GM04503 (cell line): ENCODE measurements at regions not wholly inside any gene's neighbourhood (a gene's known extent, or its start where the extent isn't known, plus 50 kb on each side); places are given as distances from the start of the nearest gene placed in this dataset.
"Not testable (repeated sequence)": the region's sequence is repeated elsewhere in the genome, so short reads cannot be mapped to it uniquely, and the experiment has no call there.

Source experiments
- DNase-seq: peaks from one replicate; pipeline ENCODE4 v3.0.0-alpha.2; 2012; ENCODE audit warnings: low read depth

DNA sequence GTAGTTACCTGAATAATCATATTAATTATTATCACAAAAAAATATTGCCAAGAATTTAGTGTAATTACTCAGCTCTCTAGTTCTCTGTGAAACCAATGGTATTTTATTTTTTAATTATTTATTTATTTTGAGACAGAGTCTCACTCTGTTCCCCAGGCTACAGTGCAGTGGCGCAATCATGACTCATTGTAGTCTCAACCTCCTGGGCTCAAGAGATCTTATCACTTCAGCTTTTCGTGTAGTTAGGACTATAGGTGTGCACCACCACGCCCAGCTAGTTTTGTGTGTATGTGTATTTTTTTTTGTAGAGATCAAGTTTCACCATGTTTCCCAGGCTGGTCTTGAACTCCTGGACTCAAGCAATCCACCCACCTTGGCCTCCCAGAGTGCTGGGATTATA, 440.4 kb upstream of the CDH20 start:
- no peak for DNase-seq

GRCh38 chr18:60893355-60894097, 439.7 kb upstream of the CDH20 start:
- no peak for DNase-seq

DNA sequence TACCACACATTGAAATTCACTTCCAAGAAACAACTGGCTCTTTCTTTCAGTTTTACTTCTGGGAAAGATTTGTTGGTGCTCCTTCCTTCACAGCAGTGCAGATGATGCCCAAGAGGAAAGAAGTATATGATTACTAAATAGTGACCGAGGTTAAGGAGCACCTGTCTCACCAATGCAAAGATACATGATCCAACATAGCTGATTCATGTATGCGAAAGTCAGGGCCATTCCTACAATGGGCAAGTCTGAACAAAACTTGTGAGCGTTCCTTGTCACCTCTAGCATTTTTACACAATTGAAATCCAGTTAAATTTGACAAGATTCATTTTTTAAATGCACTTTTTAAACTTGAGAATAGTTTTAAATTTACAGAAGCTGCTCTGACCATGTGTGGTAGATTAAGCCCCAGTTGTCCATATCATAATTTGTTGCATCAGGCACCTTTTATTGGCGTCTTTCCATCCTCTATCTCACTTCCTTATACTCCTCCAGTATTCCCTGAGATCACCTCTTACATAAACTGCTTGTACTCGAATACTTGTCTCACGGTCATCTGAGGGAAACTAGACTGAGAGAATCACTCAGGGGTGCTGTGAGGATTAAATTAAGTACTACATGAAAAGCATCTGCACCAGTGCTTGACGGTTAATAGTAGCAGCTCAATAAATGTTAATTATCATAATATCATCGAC, 438.8 kb upstream of the CDH20 start:
- DNase-seq = no peak

DNA sequence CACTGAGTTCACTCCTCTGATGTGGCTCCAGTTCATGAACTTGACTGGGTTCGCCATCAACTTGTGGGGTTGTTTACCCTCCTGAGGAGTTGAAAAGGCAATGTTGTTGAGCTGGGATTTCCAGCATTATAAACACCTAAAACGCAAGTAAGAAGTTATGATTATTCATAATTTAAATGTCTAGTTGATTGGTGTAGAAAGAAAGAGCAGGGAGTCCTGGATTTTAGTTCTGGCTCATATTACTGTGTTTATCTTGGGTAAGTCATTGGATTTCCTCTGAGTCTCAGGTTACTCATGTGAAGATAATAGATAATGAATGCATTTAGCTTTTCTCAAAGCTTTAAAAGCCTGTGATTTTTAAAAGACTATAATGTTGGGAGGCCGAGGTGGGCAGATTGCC, 438.0 kb upstream of the CDH20 start:
- DNase-seq = no peak

- DNase-seq = no peak
These were observed 435.1 kb upstream of the CDH20 start for GRCh38 chr18:60898111-60898510.

GRCh38 chr18:60905699-60906098, 427.5 kb upstream of the CDH20 start:
- DNase-seq = no peak

DNA sequence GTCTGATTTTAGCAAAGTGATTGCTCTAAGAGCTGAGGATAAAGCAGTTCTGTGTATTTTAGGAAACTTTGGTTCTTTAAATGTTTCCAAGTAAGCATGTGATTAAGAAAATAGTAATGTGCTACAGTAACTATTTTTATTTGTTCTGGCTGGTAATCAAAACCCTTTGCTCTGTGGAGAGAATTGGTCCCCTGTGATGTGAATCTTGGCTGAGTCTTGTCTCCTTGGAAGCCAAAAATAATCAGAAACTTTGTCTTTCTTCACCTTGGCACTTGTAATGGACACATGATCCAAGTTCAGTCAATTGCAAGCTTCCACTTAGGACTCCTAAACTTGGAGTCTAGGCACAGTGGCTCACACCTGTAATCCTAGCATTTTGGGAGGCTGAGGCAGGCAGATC, 422.7 kb upstream of the CDH20 start:
- DNase-seq = no peak

- no peak for DNase-seq
These were observed 421.7 kb upstream of the CDH20 start for GRCh38 chr18:60911504-60911903.

DNA sequence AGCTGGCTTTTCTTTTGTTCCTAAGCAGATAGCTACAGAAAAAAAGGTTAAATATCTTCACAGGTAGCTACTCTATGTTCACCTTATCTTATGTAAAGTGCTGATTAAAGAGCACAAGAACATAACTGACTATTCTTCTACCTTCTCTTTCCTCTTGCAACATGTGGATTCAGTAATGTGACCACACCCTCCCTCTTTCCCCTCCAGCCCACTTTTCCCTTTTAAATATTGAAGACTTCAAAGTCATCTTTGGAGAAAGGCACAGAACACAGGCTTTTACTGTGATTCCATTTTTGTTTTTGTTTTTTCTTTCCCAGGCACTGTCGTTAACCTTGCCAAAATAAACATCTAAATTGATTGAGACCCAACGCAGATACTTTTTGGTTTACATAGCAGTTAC, 418.1 kb upstream of the CDH20 start:
- no peak for DNase-seq

DNA sequence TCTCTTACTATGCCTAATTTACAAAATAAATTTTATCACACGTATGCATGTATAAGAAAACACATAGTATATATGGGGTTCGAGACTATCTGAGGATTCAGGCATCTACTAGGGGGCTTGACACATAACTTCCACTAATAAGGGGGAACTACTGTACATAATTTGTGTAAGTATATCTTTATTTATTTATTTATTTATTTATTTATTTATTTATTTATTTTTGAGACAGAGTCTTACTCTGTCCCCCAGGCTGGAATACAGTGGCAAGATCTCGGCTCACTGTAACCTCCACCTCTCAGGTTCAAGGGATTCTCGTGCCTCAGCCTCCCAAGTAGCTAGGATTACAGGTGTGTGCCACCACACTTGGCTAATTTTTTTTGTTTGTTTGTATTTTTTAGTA, 414.4 kb upstream of the CDH20 start:
- not testable (repeated sequence) for DNase-seq

DNA sequence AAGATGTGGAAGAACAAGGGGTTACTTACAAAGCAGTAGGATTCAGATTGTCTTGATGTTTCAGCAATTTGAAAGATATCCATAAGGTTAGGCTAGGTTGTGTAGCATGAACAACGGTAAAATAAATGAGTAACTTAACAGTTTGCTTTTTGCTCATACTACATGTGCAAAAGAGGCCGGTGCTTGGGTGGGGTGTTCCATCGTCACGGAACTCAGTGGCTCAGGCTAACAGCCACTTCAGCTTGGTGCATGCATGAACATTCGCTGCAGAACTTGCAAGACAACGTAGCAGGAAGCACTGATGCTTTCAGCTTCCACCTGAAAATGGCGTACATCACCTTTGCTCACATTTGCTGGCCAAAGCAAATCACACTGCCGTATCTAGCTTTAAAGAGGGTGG, 407.3 kb upstream of the CDH20 start:
- no peak for DNase-seq

- DNase-seq = no peak
These were observed 403.3 kb upstream of the CDH20 start for GRCh38 chr18:60929966-60930365.

DNA sequence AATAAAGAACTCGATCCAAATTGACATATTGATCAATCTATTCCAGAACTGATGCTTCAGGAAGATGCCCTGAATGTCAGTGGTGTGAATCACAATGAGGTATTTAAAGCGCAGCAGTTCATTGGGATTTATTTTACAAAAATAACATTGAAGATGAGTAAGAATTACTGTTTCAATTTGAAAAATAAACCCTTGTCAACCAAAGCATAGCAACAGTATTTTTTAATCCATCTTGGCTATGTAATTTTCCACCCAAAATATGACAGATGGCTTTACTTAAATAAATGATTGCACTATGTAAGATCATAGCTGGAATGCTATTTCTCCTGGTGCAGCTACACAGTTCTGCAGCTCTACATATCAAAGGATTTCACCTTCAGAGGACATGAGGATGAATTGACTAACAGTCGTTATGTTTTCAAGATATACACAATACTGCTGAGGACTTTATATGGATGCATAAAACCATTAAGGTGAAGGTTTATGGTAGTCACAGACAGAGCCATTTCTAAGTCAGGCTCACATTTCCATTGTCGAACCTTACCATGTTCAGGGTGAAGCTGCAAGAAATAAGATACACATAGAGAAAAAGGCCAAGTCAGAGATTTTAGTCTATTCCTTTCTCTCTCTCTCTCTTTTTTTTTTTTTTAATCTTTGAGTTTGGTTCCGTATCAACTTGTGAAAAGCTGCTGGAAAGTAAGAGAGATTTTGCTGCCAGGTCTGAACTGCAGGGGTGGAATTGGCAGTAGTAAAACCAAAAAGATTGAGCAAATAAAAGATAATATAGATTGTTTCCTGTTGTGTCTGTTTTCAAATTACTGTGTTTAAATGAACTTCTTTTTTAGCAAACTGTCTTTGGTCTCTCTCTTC, 398.0 kb upstream of the CDH20 start:
- DNase-seq = no peak

- DNase-seq = no peak
These were observed 397.1 kb upstream of the CDH20 start for GRCh38 chr18:60936101-60936500.

GRCh38 chr18:60943297-60943696, 389.9 kb upstream of the CDH20 start:
- no peak for DNase-seq

DNA sequence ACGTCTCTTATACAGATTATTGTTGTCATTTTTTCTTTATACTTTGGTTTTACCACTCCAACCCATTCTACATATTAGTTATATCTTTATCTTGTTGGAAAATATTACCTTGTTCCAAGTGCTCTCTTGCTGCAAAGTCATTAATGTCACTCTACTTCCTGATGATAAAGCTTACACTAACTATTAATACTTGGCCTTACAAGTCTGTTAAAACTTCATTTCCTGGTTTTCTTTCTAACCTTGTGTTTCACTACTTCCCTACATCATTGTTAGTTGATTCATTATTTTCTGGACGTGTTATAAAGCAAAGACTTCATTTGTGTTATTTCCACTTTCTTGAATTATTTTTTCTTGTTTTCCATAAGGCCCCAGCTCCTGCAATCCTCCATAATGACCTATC, 382.6 kb upstream of the CDH20 start:
- DNase-seq = no peak

GRCh38 chr18:60951091-60951490, 382.1 kb upstream of the CDH20 start:
- no peak for DNase-seq

DNA sequence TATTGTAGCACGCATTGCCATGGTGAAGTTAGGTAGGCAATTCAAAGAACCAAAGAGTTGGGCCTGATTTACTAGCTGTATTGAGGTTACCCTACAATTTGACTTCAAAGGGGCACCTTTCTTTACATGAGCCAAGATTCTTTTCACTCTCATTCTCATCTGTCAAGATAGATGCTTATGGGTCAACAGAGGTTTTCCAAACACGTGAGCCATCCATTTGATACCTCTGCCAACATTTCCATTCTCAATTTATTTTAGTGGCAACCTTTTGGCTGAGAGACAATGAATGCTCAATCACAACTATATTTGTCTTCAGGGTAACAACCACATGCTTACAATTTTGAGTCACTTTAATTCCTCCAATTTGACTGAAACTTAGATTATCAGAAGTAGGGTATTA, 370.6 kb upstream of the CDH20 start:
- no peak for DNase-seq

GRCh38 chr18:60965856-60966255, 367.4 kb upstream of the CDH20 start:
- no peak for DNase-seq

GRCh38 chr18:60966876-60967275, 366.4 kb upstream of the CDH20 start:
- DNase-seq = no peak

DNA sequence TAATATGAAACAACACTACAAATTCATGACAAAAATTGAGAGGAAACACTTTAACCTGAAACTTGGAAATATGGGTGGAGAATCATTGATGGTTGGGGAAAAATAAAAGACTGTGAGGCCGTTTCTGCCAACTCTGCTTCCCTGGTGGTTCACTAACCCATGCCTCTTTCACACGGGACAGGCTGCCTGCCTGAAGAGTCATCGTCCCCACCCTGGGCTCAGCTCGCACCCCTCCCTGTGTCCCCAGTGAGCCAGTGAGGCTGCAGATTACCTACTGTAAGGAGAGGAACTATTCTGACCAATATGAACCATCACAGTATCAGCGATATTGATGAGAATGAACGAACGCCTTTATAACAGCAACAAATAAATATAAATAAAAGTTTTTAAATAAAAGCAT, 357.8 kb upstream of the CDH20 start:
- DNase-seq = no peak

DNA sequence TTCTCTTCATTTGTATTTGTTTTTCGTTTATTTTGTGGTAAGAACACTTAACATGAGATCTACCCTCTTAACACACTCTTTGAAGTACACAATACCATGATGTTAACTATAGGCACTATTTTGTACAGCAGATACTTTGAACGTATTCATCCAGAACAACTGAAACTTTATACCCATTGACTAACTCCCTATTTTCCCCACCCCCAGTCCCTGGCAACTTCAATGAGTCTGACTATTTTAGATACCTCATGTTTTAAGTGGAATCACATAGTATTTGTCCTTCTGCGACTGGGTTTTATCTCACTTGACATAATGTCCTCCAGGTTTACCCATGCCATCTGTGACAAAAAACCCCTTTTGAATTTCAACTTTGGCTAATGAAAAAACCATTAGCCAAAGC, 356.3 kb upstream of the CDH20 start:
- no peak for DNase-seq

DNA sequence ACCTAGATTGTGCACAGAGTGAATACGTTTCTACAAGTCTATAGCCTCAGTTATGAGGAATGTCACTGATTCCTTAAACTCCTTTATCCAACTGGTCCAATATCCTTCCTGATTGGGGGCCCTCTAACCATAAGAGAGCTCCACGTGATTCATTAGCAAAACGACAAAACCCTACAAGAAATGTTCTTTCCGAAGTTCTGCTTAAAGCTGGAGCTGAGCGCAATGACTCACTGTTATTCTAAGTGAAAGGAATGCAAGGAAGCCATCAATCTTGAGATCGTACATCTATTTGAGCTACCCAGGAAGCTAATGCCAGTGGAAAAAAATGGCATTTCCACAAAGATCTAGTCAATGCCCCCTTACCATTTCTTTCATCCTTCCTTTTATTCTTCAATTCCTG, 354.9 kb upstream of the CDH20 start:
- no peak for DNase-seq
